ENCODE measurements at regions not wholly inside any gene's neighbourhood (a gene's known extent, or its start where the extent isn't known, plus 50 kb on each side); places are given as distances from the start of the nearest gene placed in this dataset.

DNA sequence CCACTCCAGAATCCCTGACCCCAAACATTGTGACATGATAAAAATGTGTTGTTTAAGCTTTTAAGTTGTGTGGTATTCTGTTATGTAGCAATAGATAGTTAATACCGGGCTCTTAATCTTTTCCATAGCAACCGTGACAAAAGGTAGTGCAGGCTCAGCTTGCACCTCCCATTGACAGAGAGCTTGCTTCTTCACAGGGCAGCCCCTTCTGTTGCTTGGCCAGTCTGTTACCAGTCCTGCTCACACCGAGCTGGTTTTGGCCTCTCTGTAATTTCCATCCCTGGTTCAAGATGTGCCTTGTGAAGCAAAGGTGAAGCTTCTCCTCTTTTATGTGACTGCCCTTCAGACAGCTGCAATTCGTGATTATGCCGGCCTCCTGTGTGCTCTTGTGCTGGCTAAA, 86.9 kb downstream of the CRYGS start:
- TF ChIP-seq, protein P1, sequence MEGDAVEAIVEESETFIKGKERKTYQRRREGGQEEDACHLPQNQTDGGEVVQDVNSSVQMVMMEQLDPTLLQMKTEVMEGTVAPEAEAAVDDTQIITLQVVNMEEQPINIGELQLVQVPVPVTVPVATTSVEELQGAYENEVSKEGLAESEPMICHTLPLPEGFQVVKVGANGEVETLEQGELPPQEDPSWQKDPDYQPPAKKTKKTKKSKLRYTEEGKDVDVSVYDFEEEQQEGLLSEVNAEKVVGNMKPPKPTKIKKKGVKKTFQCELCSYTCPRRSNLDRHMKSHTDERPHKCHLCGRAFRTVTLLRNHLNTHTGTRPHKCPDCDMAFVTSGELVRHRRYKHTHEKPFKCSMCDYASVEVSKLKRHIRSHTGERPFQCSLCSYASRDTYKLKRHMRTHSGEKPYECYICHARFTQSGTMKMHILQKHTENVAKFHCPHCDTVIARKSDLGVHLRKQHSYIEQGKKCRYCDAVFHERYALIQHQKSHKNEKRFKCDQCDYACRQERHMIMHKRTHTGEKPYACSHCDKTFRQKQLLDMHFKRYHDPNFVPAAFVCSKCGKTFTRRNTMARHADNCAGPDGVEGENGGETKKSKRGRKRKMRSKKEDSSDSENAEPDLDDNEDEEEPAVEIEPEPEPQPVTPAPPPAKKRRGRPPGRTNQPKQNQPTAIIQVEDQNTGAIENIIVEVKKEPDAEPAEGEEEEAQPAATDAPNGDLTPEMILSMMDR (IDR thresholded peaks at IDR 0.05; ENCODE audit: insufficient read depth, low read length) = no peak
- TF ChIP-seq POLR2AphosphoS5 (IDR thresholded peaks at IDR 0.05; ENCODE audit: low read depth) (no peak), SPI1 (IDR thresholded peaks at IDR 0.05; ENCODE audit: borderline replicate concordance, low read depth) (no peak)
- TF ChIP-seq, protein P2, sequence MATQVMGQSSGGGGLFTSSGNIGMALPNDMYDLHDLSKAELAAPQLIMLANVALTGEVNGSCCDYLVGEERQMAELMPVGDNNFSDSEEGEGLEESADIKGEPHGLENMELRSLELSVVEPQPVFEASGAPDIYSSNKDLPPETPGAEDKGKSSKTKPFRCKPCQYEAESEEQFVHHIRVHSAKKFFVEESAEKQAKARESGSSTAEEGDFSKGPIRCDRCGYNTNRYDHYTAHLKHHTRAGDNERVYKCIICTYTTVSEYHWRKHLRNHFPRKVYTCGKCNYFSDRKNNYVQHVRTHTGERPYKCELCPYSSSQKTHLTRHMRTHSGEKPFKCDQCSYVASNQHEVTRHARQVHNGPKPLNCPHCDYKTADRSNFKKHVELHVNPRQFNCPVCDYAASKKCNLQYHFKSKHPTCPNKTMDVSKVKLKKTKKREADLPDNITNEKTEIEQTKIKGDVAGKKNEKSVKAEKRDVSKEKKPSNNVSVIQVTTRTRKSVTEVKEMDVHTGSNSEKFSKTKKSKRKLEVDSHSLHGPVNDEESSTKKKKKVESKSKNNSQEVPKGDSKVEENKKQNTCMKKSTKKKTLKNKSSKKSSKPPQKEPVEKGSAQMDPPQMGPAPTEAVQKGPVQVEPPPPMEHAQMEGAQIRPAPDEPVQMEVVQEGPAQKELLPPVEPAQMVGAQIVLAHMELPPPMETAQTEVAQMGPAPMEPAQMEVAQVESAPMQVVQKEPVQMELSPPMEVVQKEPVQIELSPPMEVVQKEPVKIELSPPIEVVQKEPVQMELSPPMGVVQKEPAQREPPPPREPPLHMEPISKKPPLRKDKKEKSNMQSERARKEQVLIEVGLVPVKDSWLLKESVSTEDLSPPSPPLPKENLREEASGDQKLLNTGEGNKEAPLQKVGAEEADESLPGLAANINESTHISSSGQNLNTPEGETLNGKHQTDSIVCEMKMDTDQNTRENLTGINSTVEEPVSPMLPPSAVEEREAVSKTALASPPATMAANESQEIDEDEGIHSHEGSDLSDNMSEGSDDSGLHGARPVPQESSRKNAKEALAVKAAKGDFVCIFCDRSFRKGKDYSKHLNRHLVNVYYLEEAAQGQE (IDR thresholded peaks at IDR 0.05; ENCODE audit: insufficient replicate concordance, low read depth) = no peak

Measured in HL-60 (cell line).